ENCODE measurements at regions not wholly inside any gene's neighbourhood (a gene's known extent, or its start where the extent isn't known, plus 50 kb on each side); places are given as distances from the start of the nearest gene placed in this dataset.

DNA sequence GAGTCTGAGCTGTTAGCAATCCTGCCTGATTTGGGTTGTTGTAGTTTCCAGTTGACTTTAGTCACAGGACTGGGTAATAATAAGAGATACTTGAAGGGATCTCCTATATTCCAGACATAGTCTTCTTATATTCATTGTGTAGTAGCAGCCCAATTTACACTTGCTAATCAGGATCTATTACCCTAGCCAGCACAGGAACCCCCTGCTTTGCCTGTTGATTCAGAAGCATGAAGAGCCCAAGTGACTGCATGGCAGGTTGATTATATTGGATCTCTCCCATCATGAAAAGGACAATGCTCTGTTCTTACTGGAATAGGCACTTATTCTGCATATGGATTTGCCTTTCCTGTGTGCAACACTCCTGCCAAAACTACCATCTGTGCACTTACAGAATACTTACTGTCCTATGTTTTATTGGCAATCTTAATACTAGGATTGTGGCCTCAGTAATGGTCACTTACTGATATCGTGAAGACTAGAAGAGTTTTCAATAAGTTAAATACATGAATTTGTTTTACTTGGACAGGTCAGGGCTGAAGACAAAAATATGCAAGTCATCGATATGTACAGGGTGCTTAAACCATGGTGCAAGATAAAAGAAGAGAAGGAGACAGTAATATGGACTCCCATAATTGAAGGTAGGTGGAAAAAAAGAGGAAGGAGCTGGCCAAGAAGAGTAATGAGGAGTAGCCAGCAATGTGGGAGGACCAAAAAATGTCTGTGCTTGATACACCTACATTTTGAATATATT is 304.1 kb downstream of the MCTP2 start:
- in situ Hi-C loops (cut with MboI; ENCODE audit: low pct_unique_long_range_greater_than_20kb, low sequenced_read_pairs, unreplicated experiment), result no loop called here
- TF ChIP-seq, protein P1, sequence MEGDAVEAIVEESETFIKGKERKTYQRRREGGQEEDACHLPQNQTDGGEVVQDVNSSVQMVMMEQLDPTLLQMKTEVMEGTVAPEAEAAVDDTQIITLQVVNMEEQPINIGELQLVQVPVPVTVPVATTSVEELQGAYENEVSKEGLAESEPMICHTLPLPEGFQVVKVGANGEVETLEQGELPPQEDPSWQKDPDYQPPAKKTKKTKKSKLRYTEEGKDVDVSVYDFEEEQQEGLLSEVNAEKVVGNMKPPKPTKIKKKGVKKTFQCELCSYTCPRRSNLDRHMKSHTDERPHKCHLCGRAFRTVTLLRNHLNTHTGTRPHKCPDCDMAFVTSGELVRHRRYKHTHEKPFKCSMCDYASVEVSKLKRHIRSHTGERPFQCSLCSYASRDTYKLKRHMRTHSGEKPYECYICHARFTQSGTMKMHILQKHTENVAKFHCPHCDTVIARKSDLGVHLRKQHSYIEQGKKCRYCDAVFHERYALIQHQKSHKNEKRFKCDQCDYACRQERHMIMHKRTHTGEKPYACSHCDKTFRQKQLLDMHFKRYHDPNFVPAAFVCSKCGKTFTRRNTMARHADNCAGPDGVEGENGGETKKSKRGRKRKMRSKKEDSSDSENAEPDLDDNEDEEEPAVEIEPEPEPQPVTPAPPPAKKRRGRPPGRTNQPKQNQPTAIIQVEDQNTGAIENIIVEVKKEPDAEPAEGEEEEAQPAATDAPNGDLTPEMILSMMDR (IDR thresholded peaks at IDR 0.05; ENCODE audit: extremely low read depth, insufficient read depth, missing control alignments), result no peak
- DNase-seq (ENCODE audit: low spot score), result no peak

DNA sequence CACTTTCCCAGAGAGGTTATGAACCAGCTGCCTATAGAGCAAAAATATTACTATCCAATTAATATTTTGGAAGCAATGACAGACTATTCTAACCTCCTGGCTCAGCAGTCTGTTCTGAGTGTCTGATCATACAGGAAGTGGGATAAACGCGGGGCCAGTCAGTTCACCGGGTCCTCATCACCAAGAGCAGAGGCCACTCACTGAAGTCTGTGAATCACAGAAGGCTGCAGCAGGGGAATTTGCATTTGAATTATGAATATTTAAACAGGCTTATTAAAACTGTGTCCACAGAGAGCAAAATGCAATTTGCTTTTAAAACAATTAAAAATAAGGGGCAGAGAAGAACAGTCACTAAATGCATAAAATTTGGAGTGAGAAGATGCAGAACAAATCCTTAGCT is 305.2 kb downstream of the MCTP2 start:
- no peak for DNase-seq (ENCODE audit: low spot score)
- in situ Hi-C loops (cut with MboI; ENCODE audit: low pct_unique_long_range_greater_than_20kb, low sequenced_read_pairs, unreplicated experiment), result no loop called here
- TF ChIP-seq, protein P1 (IDR thresholded peaks at IDR 0.05; ENCODE audit: extremely low read depth, insufficient read depth, missing control alignments), result no peak

DNA sequence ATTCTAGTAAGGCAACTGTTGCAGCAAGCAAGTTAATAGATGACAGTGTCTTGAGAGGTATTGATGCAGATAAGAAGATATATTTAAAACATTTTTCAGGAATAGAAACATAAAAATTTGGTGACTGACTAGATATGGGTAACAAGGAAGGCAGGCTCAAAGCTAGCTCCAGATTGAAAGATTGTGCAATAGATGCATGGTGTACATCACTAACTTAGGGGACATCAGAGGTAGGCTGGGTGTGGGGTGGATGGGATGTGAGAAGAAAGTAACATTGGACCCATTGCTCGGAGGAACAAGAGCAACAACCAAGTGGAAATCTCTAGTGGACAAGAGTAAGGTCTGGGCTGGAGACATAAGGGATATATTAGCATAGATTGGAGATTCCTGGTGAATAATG is 306.9 kb downstream of the MCTP2 start:
- TF ChIP-seq, protein P1 (IDR thresholded peaks at IDR 0.05; ENCODE audit: extremely low read depth, insufficient read depth, missing control alignments), result no peak
- no peak for DNase-seq (ENCODE audit: low spot score)
- in situ Hi-C loops (cut with MboI; ENCODE audit: low pct_unique_long_range_greater_than_20kb, low sequenced_read_pairs, unreplicated experiment), result no loop called here

DNA sequence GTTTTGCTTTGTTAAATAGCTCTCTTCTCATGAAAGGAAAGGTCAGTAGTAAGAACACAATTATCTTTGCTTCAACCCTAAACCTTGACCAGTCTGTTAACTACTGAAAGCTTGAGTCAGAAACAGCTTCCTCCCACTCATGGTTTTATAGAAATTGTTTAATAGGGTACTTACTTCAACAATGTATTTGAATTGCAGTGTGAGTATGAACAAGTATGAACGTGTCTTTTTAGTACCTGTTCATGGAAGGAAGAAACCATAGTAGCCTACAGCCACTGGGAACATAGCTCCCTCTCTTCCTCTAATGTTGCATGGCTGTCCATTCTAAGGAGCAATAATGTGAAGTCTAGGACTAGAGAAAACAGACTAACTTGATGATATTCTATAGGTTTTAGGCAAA is 311.0 kb downstream of the MCTP2 start:
- TF ChIP-seq, protein P1 (IDR thresholded peaks at IDR 0.05; ENCODE audit: extremely low read depth, insufficient read depth, missing control alignments), result no peak
- in situ Hi-C loops (cut with MboI; ENCODE audit: low pct_unique_long_range_greater_than_20kb, low sequenced_read_pairs, unreplicated experiment), result no loop called here
- no peak for DNase-seq (ENCODE audit: low spot score)

DNA sequence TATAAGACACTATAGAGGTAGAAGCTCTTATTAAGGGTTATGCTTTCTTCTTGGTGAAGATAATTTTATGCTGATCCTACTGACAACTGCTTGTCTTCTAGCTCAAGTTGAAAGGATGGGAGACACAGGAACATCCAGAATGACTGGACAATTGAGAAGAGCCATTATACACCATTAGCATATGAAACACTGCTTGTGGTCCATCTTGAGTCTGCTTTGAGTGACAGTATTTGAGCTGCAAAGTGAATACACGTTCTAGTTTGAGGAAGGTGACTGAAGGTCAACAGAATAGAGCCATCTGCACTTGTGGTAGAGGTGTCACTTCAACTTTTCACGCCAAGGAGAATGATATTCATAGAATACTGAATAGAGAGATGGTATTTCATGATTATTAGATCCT is 315.4 kb downstream of the MCTP2 start:
- in situ Hi-C loops (cut with MboI; ENCODE audit: low pct_unique_long_range_greater_than_20kb, low sequenced_read_pairs, unreplicated experiment), result no loop called here
- no peak for DNase-seq (ENCODE audit: low spot score)
- TF ChIP-seq, protein P1 (IDR thresholded peaks at IDR 0.05; ENCODE audit: extremely low read depth, insufficient read depth, missing control alignments), result no peak

DNA sequence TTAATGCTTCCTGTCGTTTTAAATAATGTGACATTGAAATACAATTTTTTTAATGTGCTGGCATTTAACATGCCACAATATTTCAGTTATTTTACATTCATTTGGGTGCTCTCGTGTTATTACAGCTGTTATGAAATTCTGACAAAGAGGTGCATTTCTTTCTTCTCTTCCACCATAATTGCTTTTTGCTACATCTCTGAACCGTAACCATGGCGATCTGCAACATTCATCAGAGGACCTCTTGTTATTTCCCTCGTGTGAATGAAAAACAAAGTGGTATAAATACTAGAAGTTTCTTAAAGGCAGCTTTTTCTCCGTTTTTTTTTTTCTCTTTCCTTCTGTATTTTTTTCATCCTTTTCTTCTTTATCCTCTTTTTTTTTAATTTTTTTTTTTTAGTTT is 316.4 kb downstream of the MCTP2 start:
- TF ChIP-seq, protein P1 (IDR thresholded peaks at IDR 0.05; ENCODE audit: extremely low read depth, insufficient read depth, missing control alignments), result no peak
- in situ Hi-C loops (cut with MboI; ENCODE audit: low pct_unique_long_range_greater_than_20kb, low sequenced_read_pairs, unreplicated experiment), result no loop called here
- no peak for DNase-seq (ENCODE audit: low spot score)
